Renal pelvis (tissue), 1 donor: ENCODE measurements at regions not wholly inside any gene's neighbourhood (a gene's known extent, or its start where the extent isn't known, plus 50 kb on each side); places are given as distances from the start of the nearest gene placed in this dataset.

Source experiments
- DNase-seq: peaks from one replicate; pipeline ENCODE4 v3.0.0-alpha.2; 2013

GRCh38 chr2:120936476-120937334 is 201.0 kb downstream of the GLI2 start:
- no peak for DNase-seq

- DNase-seq: no peak
Observed at GRCh38 chr2:120937686-120938044, 202.0 kb downstream of the GLI2 start.

GRCh38 chr2:120938045-120938771 is 202.5 kb downstream of the GLI2 start:
- DNase-seq: no peak

- DNase-seq: no peak
Observed at GRCh38 chr2:120939595-120940318, 204.1 kb downstream of the GLI2 start.

GRCh38 chr2:120940319-120940696 is 204.6 kb downstream of the GLI2 start:
- DNase-seq: no peak

GRCh38 chr2:120940726-120941256 is 205.1 kb downstream of the GLI2 start:
- no peak for DNase-seq

- DNase-seq: no peak
Observed at GRCh38 chr2:120941571-120942120, 206.0 kb downstream of the GLI2 start.

- no peak for DNase-seq
Observed at GRCh38 chr2:120942658-120943057, 207.0 kb downstream of the GLI2 start.

- no peak for DNase-seq
Observed at GRCh38 chr2:120943403-120944034, 207.9 kb downstream of the GLI2 start.

- no peak for DNase-seq
Observed at GRCh38 chr2:120944575-120944974, 208.9 kb downstream of the GLI2 start.

- DNase-seq: no peak
Observed at GRCh38 chr2:120945091-120945490, 209.4 kb downstream of the GLI2 start.

GRCh38 chr2:120945832-120946499 is 210.3 kb downstream of the GLI2 start:
- no peak for DNase-seq

- DNase-seq: no peak
Observed at GRCh38 chr2:120947327-120947726, 211.7 kb downstream of the GLI2 start.

GRCh38 chr2:120947982-120948661 is 212.5 kb downstream of the GLI2 start:
- DNase-seq: no peak

GRCh38 chr2:120948662-120949011 is 213.0 kb downstream of the GLI2 start:
- DNase-seq: no peak

GRCh38 chr2:120949027-120949956 is 213.6 kb downstream of the GLI2 start:
- no peak for DNase-seq

GRCh38 chr2:120949957-120950590 is 214.4 kb downstream of the GLI2 start:
- no peak for DNase-seq

- DNase-seq: no peak
Observed at GRCh38 chr2:120951693-120952092, 216.0 kb downstream of the GLI2 start.

GRCh38 chr2:120952318-120952717 is 216.7 kb downstream of the GLI2 start:
- no peak for DNase-seq
